ENCODE measurements at regions not wholly inside any gene's neighbourhood (a gene's known extent, or its start where the extent isn't known, plus 50 kb on each side); places are given as distances from the start of the nearest gene placed in this dataset.

- intact Hi-C loops (cut with micrococcal nuclease), result no loop called here
- Mint-ChIP-seq H3K27me3 (ENCODE audit: insufficient read depth) (no peaks in the 10 kb centered on the region), H3K4me1 (ENCODE audit: low read depth) (no peaks in the 10 kb centered on the region), H3K4me3 (no peak overlapping the region), H3K36me3 (ENCODE audit: low read depth) (no peaks in the 10 kb centered on the region), H3K9me3 (peaks cover 8% of the 10 kb centered on the region), H3K27ac (no peak overlapping the region)
- no peak for DNase-seq (ENCODE audit: low spot score)
Observed at GRCh38 chr4:19675172-19675811, 576.4 kb upstream of the SLIT2 start.

- Mint-ChIP-seq H3K4me3 (no peak overlapping the region), H3K27me3 (ENCODE audit: insufficient read depth) (no peaks in the 10 kb centered on the region), H3K27ac (no peak overlapping the region), H3K9me3 (peaks cover 30% of the 10 kb centered on the region), H3K4me1 (ENCODE audit: low read depth) (no peaks in the 10 kb centered on the region), H3K36me3 (ENCODE audit: low read depth) (no peaks in the 10 kb centered on the region)
- DNase-seq (ENCODE audit: low spot score), result no peak
- intact Hi-C loops (cut with micrococcal nuclease), result no loop called here
Observed at GRCh38 chr4:19659101-19659500, 592.6 kb upstream of the SLIT2 start.

- intact Hi-C loops (cut with micrococcal nuclease), result no loop called here
- no peak for DNase-seq (ENCODE audit: low spot score)
- Mint-ChIP-seq H3K27ac (no peak overlapping the region), H3K27me3 (ENCODE audit: insufficient read depth) (no peaks in the 10 kb centered on the region), H3K36me3 (ENCODE audit: low read depth) (no peaks in the 10 kb centered on the region), H3K4me3 (no peak overlapping the region), H3K9me3 (peaks cover 28% of the 10 kb centered on the region), H3K4me1 (ENCODE audit: low read depth) (no peaks in the 10 kb centered on the region)
Observed at GRCh38 chr4:19657856-19658255, 593.8 kb upstream of the SLIT2 start.

GRCh38 chr4:19655666-19656065 is 596.0 kb upstream of the SLIT2 start:
- no peak for DNase-seq (ENCODE audit: low spot score)
- no peaks in the 10 kb centered on the region for H3K27me3 Mint-ChIP-seq (ENCODE audit: insufficient read depth)
- no peaks in the 10 kb centered on the region for H3K4me1 Mint-ChIP-seq (ENCODE audit: low read depth)
- H3K36me3 Mint-ChIP-seq (ENCODE audit: low read depth), result no peaks in the 10 kb centered on the region
- no peak overlapping the region for H3K4me3 Mint-ChIP-seq
- peaks cover 29% of the 10 kb centered on the region for H3K9me3 Mint-ChIP-seq
- no peak overlapping the region for H3K27ac Mint-ChIP-seq
- intact Hi-C loops (cut with micrococcal nuclease), result no loop called here

- intact Hi-C loops (cut with micrococcal nuclease), result no loop called here
- Mint-ChIP-seq H3K27me3 (ENCODE audit: insufficient read depth) (no peaks in the 10 kb centered on the region), H3K9me3 (peaks cover 23% of the 10 kb centered on the region), H3K36me3 (ENCODE audit: low read depth) (no peaks in the 10 kb centered on the region), H3K4me1 (ENCODE audit: low read depth) (no peaks in the 10 kb centered on the region), H3K27ac (no peak overlapping the region), H3K4me3 (no peak overlapping the region)
- DNase-seq (ENCODE audit: low spot score), result no peak
Observed at GRCh38 chr4:19650903-19651864, 600.5 kb upstream of the SLIT2 start.

- intact Hi-C loops (cut with micrococcal nuclease), result no loop called here
- no peak overlapping the region for H3K27ac Mint-ChIP-seq
- H3K9me3 Mint-ChIP-seq, result peaks cover 21% of the 10 kb centered on the region
- H3K4me1 Mint-ChIP-seq (ENCODE audit: low read depth), result no peaks in the 10 kb centered on the region
- no peaks in the 10 kb centered on the region for H3K36me3 Mint-ChIP-seq (ENCODE audit: low read depth)
- no peaks in the 10 kb centered on the region for H3K27me3 Mint-ChIP-seq (ENCODE audit: insufficient read depth)
- no peak overlapping the region for H3K4me3 Mint-ChIP-seq
- DNase-seq (ENCODE audit: low spot score), result no peak
Observed at GRCh38 chr4:19645589-19645988, 606.1 kb upstream of the SLIT2 start.

- Mint-ChIP-seq H3K27ac (no peak overlapping the region), H3K4me3 (no peak overlapping the region), H3K27me3 (ENCODE audit: insufficient read depth) (no peaks in the 10 kb centered on the region), H3K36me3 (ENCODE audit: low read depth) (no peaks in the 10 kb centered on the region), H3K4me1 (ENCODE audit: low read depth) (no peaks in the 10 kb centered on the region), H3K9me3 (no peaks in the 10 kb centered on the region)
- DNase-seq (ENCODE audit: low spot score), result no peak
- intact Hi-C loops (cut with micrococcal nuclease), result no loop called here
Observed at GRCh38 chr4:19636451-19636850, 615.3 kb upstream of the SLIT2 start.

- Mint-ChIP-seq H3K4me3 (no peak overlapping the region), H3K27ac (no peak overlapping the region), H3K9me3 (no peaks in the 10 kb centered on the region), H3K36me3 (ENCODE audit: low read depth) (no peaks in the 10 kb centered on the region), H3K4me1 (ENCODE audit: low read depth) (no peaks in the 10 kb centered on the region), H3K27me3 (ENCODE audit: insufficient read depth) (no peaks in the 10 kb centered on the region)
- intact Hi-C loops (cut with micrococcal nuclease), result no loop called here
- no peak for DNase-seq (ENCODE audit: low spot score)
Observed at GRCh38 chr4:19631814-19632213, 619.9 kb upstream of the SLIT2 start.

GRCh38 chr4:19623866-19624265 is 627.8 kb upstream of the SLIT2 start:
- intact Hi-C loops (cut with micrococcal nuclease), result no loop called here
- H3K27me3 Mint-ChIP-seq (ENCODE audit: insufficient read depth), result no peaks in the 10 kb centered on the region
- no peak for DNase-seq (ENCODE audit: low spot score)
- H3K4me3 Mint-ChIP-seq, result no peak overlapping the region
- H3K36me3 Mint-ChIP-seq (ENCODE audit: low read depth), result no peaks in the 10 kb centered on the region
- no peak overlapping the region for H3K27ac Mint-ChIP-seq
- no peaks in the 10 kb centered on the region for H3K4me1 Mint-ChIP-seq (ENCODE audit: low read depth)
- H3K9me3 Mint-ChIP-seq, result peaks cover 16% of the 10 kb centered on the region

GRCh38 chr4:19615086-19615689 is 636.5 kb upstream of the SLIT2 start:
- Mint-ChIP-seq H3K27ac (no peak overlapping the region), H3K36me3 (ENCODE audit: low read depth) (no peaks in the 10 kb centered on the region), H3K4me3 (no peak overlapping the region), H3K27me3 (ENCODE audit: insufficient read depth) (no peaks in the 10 kb centered on the region), H3K4me1 (ENCODE audit: low read depth) (no peaks in the 10 kb centered on the region), H3K9me3 (peaks cover 28% of the 10 kb centered on the region)
- no peak for DNase-seq (ENCODE audit: low spot score)
- intact Hi-C loops (cut with micrococcal nuclease), result no loop called here

GRCh38 chr4:19614171-19614570 is 637.5 kb upstream of the SLIT2 start:
- H3K27ac Mint-ChIP-seq, result no peak overlapping the region
- DNase-seq (ENCODE audit: low spot score), result no peak
- H3K4me1 Mint-ChIP-seq (ENCODE audit: low read depth), result no peaks in the 10 kb centered on the region
- no peak overlapping the region for H3K4me3 Mint-ChIP-seq
- H3K36me3 Mint-ChIP-seq (ENCODE audit: low read depth), result no peaks in the 10 kb centered on the region
- intact Hi-C loops (cut with micrococcal nuclease), result no loop called here
- H3K9me3 Mint-ChIP-seq, result peaks cover 31% of the 10 kb centered on the region
- no peaks in the 10 kb centered on the region for H3K27me3 Mint-ChIP-seq (ENCODE audit: insufficient read depth)

- DNase-seq (ENCODE audit: low spot score), result no peak
- Mint-ChIP-seq H3K27ac (no peak overlapping the region), H3K27me3 (ENCODE audit: insufficient read depth) (no peaks in the 10 kb centered on the region), H3K36me3 (ENCODE audit: low read depth) (no peaks in the 10 kb centered on the region), H3K4me3 (no peak overlapping the region), H3K4me1 (ENCODE audit: low read depth) (no peaks in the 10 kb centered on the region), H3K9me3 (peaks cover 4% of the 10 kb centered on the region)
- intact Hi-C loops (cut with micrococcal nuclease), result no loop called here
Observed at GRCh38 chr4:19596342-19596741, 655.4 kb upstream of the SLIT2 start.

- Mint-ChIP-seq H3K27me3 (ENCODE audit: insufficient read depth) (no peaks in the 10 kb centered on the region), H3K4me3 (no peak overlapping the region), H3K27ac (no peak overlapping the region), H3K36me3 (ENCODE audit: low read depth) (no peaks in the 10 kb centered on the region), H3K9me3 (peaks cover 5% of the 10 kb centered on the region), H3K4me1 (ENCODE audit: low read depth) (no peaks in the 10 kb centered on the region)
- intact Hi-C loops (cut with micrococcal nuclease), result no loop called here
- DNase-seq (ENCODE audit: low spot score), result no peak
Observed at GRCh38 chr4:19592391-19592790, 659.3 kb upstream of the SLIT2 start.

Measured in activated T-helper 1 cell treated with anti-CD3 and anti-CD28 coated beads, Interleukin-12 subunit alpha, Interleukin-12 subunit beta, Interleukin-2, Interleukin-4 antibody, amounts not matched to agents 30 ng/mL and 10 ng/mL and 1 ng/mL, durations not matched to agents 14 hours and 24 hours and 36 hours (primary cell).